ENCODE measurements at regions not wholly inside any gene's neighbourhood (a gene's known extent, or its start where the extent isn't known, plus 50 kb on each side); places are given as distances from the start of the nearest gene placed in this dataset.

GRCh38 chr14:22489244-22489545, 99.8 kb downstream of the DAD1 start:
- peak overlapping the region; percentile 6 for H3K27ac Mint-ChIP-seq (ENCODE audit: low read depth)
- H3K27me3 Mint-ChIP-seq, result no peaks in the 10 kb centered on the region
- H3K9me3 Mint-ChIP-seq, result no peaks in the 10 kb centered on the region
- peak overlapping the region; percentile 80 for H3K4me3 Mint-ChIP-seq
- peaks cover 26% of the 10 kb centered on the region for H3K36me3 Mint-ChIP-seq (ENCODE audit: insufficient read depth)
- no peaks in the 10 kb centered on the region for H3K4me1 Mint-ChIP-seq
- no peak for ATAC-seq (replicated peaks; ENCODE audit: extremely low read depth, poor library complexity, severe bottlenecking)
- DNase-seq (ENCODE audit: low spot score in 2 of 2), result no peak

- H3K4me1 Mint-ChIP-seq, result no peaks in the 10 kb centered on the region
- DNase-seq (ENCODE audit: low spot score in 2 of 2) (no peak), ATAC-seq (replicated peaks; ENCODE audit: extremely low read depth, poor library complexity, severe bottlenecking) (no peak)
- peak overlapping the region; percentile 80 for H3K4me3 Mint-ChIP-seq
- no peaks in the 10 kb centered on the region for H3K9me3 Mint-ChIP-seq
- no peaks in the 10 kb centered on the region for H3K27me3 Mint-ChIP-seq
- H3K27ac Mint-ChIP-seq (ENCODE audit: low read depth), result peak overlapping the region; percentile 6
- H3K36me3 Mint-ChIP-seq (ENCODE audit: insufficient read depth), result peaks cover 22% of the 10 kb centered on the region
These were observed 100.3 kb downstream of the DAD1 start for GRCh38 chr14:22488522-22489243.

GRCh38 chr14:22487941-22488340, 101.1 kb downstream of the DAD1 start:
- no peak for ATAC-seq (replicated peaks; ENCODE audit: extremely low read depth, poor library complexity, severe bottlenecking)
- Mint-ChIP-seq H3K36me3 (ENCODE audit: insufficient read depth) (peaks cover 24% of the 10 kb centered on the region), H3K4me3 (peak overlapping the region; percentile 80), H3K27me3 (no peaks in the 10 kb centered on the region), H3K27ac (ENCODE audit: low read depth) (no peak overlapping the region), H3K4me1 (no peaks in the 10 kb centered on the region), H3K9me3 (no peaks in the 10 kb centered on the region)
- no peak for DNase-seq (ENCODE audit: low spot score in 2 of 2)

GRCh38 chr14:22487401-22487800, 101.6 kb downstream of the DAD1 start:
- Mint-ChIP-seq H3K4me3 (peak overlapping the region; percentile 80), H3K4me1 (no peaks in the 10 kb centered on the region), H3K36me3 (ENCODE audit: insufficient read depth) (peaks cover 24% of the 10 kb centered on the region), H3K27ac (ENCODE audit: low read depth) (no peak overlapping the region), H3K27me3 (no peaks in the 10 kb centered on the region), H3K9me3 (no peaks in the 10 kb centered on the region)
- ATAC-seq (replicated peaks; ENCODE audit: extremely low read depth, poor library complexity, severe bottlenecking) (no peak), DNase-seq (ENCODE audit: low spot score in 2 of 2) (no peak)

GRCh38 chr14:22486675-22487074, 102.3 kb downstream of the DAD1 start:
- ATAC-seq (replicated peaks; ENCODE audit: extremely low read depth, poor library complexity, severe bottlenecking), result no peak
- H3K27ac Mint-ChIP-seq (ENCODE audit: low read depth), result no peak overlapping the region
- peaks cover 18% of the 10 kb centered on the region for H3K36me3 Mint-ChIP-seq (ENCODE audit: insufficient read depth)
- H3K4me1 Mint-ChIP-seq, result no peaks in the 10 kb centered on the region
- no peak for DNase-seq (ENCODE audit: low spot score in 2 of 2)
- no peaks in the 10 kb centered on the region for H3K9me3 Mint-ChIP-seq
- peak overlapping the region; percentile 80 for H3K4me3 Mint-ChIP-seq
- H3K27me3 Mint-ChIP-seq, result no peaks in the 10 kb centered on the region

GRCh38 chr14:22485649-22486048, 103.4 kb downstream of the DAD1 start:
- Mint-ChIP-seq H3K4me1 (no peaks in the 10 kb centered on the region), H3K27me3 (no peaks in the 10 kb centered on the region), H3K36me3 (ENCODE audit: insufficient read depth) (peaks cover 15% of the 10 kb centered on the region), H3K9me3 (no peaks in the 10 kb centered on the region), H3K4me3 (peak overlapping the region; percentile 75), H3K27ac (ENCODE audit: low read depth) (no peak overlapping the region)
- DNase-seq (ENCODE audit: low spot score in 2 of 2) (no peak), ATAC-seq (replicated peaks; ENCODE audit: extremely low read depth, poor library complexity, severe bottlenecking) (no peak)

- H3K4me3 Mint-ChIP-seq, result no peak overlapping the region
- no peak for ATAC-seq (replicated peaks; ENCODE audit: extremely low read depth, poor library complexity, severe bottlenecking)
These were observed 103.8 kb downstream of the DAD1 start for GRCh38 chr14:22485178-22485577.

GRCh38 chr14:22484632-22485031, 104.4 kb downstream of the DAD1 start:
- ATAC-seq (replicated peaks; ENCODE audit: extremely low read depth, poor library complexity, severe bottlenecking) (no peak), DNase-seq (ENCODE audit: low spot score in 2 of 2) (no peak)
- no peak overlapping the region for H3K27ac Mint-ChIP-seq (ENCODE audit: low read depth)
- no peaks in the 10 kb centered on the region for H3K27me3 Mint-ChIP-seq
- peak overlapping the region; percentile 51 for H3K4me3 Mint-ChIP-seq
- peaks cover 10% of the 10 kb centered on the region for H3K36me3 Mint-ChIP-seq (ENCODE audit: insufficient read depth)
- no peaks in the 10 kb centered on the region for H3K4me1 Mint-ChIP-seq
- H3K9me3 Mint-ChIP-seq, result no peaks in the 10 kb centered on the region

More at GRCh38 chr14:22485178-22485577, 103.8 kb downstream of the DAD1 start:
- DNase-seq (ENCODE audit: low spot score in 2 of 2), result no peak
- peaks cover 12% of the 10 kb centered on the region for H3K36me3 Mint-ChIP-seq (ENCODE audit: insufficient read depth)
- H3K27ac Mint-ChIP-seq (ENCODE audit: low read depth), result no peak overlapping the region
- no peaks in the 10 kb centered on the region for H3K4me1 Mint-ChIP-seq
- H3K9me3 Mint-ChIP-seq, result no peaks in the 10 kb centered on the region
- no peaks in the 10 kb centered on the region for H3K27me3 Mint-ChIP-seq

- Mint-ChIP-seq H3K4me1 (no peaks in the 10 kb centered on the region), H3K4me3 (peak overlapping the region; percentile 51), H3K27me3 (no peaks in the 10 kb centered on the region), H3K9me3 (no peaks in the 10 kb centered on the region), H3K27ac (ENCODE audit: low read depth) (no peak overlapping the region), H3K36me3 (ENCODE audit: insufficient read depth) (peaks cover 10% of the 10 kb centered on the region)
- DNase-seq (ENCODE audit: low spot score in 2 of 2) (no peak), ATAC-seq (replicated peaks; ENCODE audit: extremely low read depth, poor library complexity, severe bottlenecking) (no peak)
These were observed 105.0 kb downstream of the DAD1 start for GRCh38 chr14:22483863-22484593.

- peak overlapping the region; percentile 51 for H3K4me3 Mint-ChIP-seq
- ATAC-seq (replicated peaks; ENCODE audit: extremely low read depth, poor library complexity, severe bottlenecking), result no peak
- H3K27ac Mint-ChIP-seq (ENCODE audit: low read depth), result no peak overlapping the region
- no peaks in the 10 kb centered on the region for H3K9me3 Mint-ChIP-seq
- peaks cover 9% of the 10 kb centered on the region for H3K36me3 Mint-ChIP-seq (ENCODE audit: insufficient read depth)
- H3K4me1 Mint-ChIP-seq, result no peaks in the 10 kb centered on the region
- DNase-seq (ENCODE audit: low spot score in 2 of 2), result no peak
- no peaks in the 10 kb centered on the region for H3K27me3 Mint-ChIP-seq
These were observed 106.1 kb downstream of the DAD1 start for GRCh38 chr14:22482782-22483553.

- peak overlapping the region; percentile 61 for H3K27ac Mint-ChIP-seq (ENCODE audit: low read depth)
- H3K4me1 Mint-ChIP-seq, result no peaks in the 10 kb centered on the region
- no peaks in the 10 kb centered on the region for H3K9me3 Mint-ChIP-seq
- no peaks in the 10 kb centered on the region for H3K27me3 Mint-ChIP-seq
- peaks cover 9% of the 10 kb centered on the region for H3K36me3 Mint-ChIP-seq (ENCODE audit: insufficient read depth)
- DNase-seq (ENCODE audit: low spot score in 2 of 2) (no peak), ATAC-seq (replicated peaks; ENCODE audit: extremely low read depth, poor library complexity, severe bottlenecking) (no peak)
- H3K4me3 Mint-ChIP-seq, result peak overlapping the region; percentile 51
These were observed 106.8 kb downstream of the DAD1 start for GRCh38 chr14:22482085-22482694.

GRCh38 chr14:22481546-22481945, 107.5 kb downstream of the DAD1 start:
- Mint-ChIP-seq H3K27ac (ENCODE audit: low read depth) (no peak overlapping the region), H3K36me3 (ENCODE audit: insufficient read depth) (peaks cover 8% of the 10 kb centered on the region), H3K27me3 (no peaks in the 10 kb centered on the region), H3K4me3 (peak overlapping the region; percentile 42), H3K9me3 (no peaks in the 10 kb centered on the region), H3K4me1 (no peaks in the 10 kb centered on the region)
- no peak for DNase-seq (ENCODE audit: low spot score in 2 of 2)
- no peak for ATAC-seq (replicated peaks; ENCODE audit: extremely low read depth, poor library complexity, severe bottlenecking)

Data from central memory CD8-positive, alpha-beta T cell (primary cell).